Activated CD8-positive, alpha-beta memory T cell treated with anti-CD3 and anti-CD28 coated beads, Interleukin-2, amount 50 U/mL, for 4 hours (primary cell): ENCODE measurements at regions not wholly inside any gene's neighbourhood (a gene's known extent, or its start where the extent isn't known, plus 50 kb on each side); places are given as distances from the start of the nearest gene placed in this dataset.

ENCODE experiments used
- DNase-seq: peaks from one replicate; pipeline ENCODE4 v3.0.0-alpha.2; 2020

DNA sequence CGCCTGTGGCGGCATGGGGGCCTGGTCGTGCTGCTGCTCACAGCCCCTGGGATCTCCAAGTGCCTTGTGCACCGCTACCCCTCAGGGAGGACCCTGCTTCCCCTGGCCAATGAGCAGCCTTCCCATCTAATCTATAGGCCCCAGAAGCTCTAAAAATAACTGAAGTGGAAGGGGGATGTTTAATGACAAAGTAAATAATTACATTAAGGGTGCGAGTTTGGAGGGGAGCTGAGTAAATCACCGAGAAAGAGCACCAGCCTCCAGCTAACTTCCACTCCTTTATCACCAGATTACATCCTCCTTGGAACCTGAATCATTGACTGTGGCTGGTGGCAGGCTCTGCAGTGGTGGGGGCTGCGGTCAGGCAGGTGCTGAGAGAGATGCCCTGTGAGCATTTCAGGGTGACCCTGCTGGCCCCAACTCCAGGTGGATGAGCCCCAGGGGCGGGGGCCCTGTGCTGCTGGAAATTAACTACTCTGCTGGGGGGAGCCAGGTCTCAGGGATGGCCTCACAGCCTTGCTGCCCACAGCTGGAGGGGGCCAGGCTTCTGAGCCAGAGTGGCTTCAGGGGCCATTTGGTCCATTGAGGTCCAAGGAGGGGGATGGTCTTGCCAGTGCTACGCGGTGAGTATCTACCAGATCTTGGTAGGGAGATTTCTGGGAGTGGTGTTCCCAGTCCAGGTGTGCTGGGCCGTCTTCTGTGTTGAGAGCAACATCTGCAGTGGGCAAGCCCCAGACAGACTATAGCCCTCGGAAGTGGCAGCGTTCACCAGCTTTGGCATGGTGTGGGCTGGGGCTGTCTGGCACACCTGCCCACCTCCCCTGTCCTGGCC is 74.2 kb downstream of the GLI2 start:
- no peak for DNase-seq

DNA sequence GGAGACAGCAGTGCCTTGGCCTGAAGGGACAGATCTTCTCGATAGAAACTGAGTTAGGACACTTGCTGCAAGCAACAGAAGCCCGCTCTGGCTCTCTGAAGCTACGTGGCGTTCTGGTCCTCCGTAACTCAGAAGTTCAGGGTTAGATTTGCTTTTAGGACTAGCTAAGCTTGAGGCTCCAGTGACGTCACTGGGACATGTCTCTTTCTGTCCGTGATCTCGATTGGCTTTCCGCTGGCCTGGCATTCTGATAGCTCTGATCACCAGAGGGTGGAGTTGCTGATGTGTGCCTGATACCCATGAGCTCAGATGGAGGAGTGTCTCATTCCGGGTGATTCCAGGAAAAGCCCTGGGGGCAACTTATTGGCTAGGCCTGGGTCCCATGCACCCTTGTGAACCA is 75.0 kb downstream of the GLI2 start:
- no peak for DNase-seq

DNA sequence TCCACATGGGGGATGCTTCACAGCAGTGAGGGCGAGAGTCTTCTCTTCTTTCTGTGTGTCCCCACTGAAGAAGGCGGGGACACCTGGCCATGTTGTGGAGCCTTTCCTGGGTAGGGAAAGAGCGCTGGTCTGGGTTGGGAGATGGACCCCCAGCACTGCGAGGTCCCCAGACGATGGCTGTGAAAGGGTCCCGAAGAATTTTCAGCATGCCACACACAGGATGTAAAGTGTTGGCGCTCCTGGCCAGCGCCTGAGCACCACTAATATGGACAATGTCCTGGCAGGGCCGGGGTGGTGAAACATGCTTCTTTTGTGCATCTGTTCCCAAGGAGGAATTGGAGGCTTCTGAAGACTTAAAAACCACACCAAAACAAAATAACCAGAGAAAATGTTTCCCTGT is 77.2 kb downstream of the GLI2 start:
- no peak for DNase-seq

DNA sequence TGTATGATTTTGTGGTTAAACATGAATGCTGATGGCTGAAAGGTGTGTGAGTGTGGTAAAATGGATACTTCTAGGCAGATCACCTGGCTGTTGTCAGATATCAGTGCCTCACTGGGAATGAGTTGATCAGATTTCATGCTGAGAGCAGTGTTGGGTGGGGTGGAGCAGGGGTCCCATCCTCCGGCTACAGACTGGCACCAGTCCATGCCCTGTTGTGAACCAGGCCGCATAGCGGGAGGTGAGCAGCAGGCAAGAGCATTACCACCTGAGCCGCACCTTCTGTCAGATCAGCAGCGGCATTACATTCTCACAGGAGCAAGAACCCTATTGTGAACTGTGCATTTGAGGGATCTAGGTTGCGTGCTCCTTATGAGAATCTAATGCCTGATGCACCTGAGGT is 78.7 kb downstream of the GLI2 start:
- DNase-seq: no peak

DNA sequence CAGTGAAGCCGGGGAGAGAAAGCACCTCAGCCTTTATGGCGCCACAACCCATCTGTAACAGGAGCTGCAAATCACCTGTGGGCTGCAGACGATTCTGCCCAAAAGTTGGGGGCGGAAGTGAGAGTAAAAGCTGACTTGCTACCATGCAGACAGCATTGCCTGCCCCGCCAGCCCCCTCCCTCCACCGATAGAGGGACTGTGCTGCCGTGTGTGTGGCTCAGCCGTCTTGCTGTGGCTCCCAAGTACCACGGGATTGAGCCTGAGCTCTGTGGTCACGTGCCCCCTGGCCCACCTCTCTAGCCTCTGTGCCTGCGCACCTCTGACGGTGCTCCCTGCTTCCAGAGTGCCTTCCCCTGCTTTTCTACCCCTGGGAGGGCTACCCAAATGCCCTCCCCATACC is 79.6 kb downstream of the GLI2 start:
- no peak for DNase-seq

DNA sequence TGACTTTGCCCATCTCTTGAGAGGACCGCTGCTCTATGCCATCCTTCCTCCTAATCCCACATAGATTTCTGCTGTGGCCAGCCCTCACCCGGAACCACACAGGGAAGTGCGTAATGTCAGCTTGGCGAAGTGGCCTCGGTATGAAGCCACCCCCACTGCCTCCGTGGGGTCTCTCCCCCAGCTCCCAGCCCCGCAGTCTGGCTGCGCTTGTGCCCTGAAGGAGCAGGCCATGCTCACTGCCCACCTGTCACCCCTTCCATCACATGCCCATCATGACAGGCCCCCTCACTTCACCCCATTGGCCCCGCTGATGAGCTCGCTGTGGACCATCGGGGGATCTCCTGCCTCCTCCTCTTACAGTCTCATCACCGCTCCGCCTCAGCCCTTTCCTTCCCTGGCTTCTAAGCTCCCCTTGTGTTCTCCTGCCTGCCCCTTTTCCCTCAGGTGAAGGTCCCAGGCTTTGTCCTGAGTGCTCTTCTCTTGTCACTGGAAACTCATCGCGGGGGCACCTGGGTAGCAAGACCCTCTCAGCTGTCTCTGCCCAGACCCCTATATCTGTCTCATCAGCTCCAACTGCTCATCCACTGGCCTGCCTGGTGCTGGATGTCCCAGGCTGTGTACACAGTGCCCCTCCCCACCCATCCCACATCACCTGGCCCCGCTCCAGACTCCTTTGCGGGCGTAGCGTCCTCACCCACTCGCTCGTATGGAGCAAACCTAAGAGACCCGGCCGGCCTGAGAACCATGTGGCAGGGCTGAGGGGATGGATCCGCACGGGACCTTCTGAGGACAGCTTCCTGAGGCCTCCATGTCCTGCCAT is 81.7 kb downstream of the GLI2 start:
- DNase-seq: no peak

DNA sequence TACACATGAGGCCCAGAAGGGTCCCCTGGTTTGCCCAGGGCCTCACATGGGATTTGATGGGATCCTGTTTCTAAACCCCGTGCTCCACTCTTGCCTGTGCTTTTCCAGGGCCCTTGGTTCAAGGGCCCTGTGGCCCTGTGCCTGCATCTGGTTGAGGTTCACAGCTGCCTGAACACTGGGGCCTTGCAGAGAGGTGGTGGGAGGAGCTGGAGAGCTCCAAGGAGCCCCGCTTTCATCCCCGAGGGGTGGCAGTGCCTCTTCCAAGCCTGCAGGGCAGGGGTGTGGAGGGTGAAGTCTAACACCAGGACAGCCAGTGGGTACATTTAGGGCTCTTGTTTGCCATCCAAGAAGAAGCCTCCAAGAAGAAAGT is 82.3 kb downstream of the GLI2 start:
- no peak for DNase-seq

DNA sequence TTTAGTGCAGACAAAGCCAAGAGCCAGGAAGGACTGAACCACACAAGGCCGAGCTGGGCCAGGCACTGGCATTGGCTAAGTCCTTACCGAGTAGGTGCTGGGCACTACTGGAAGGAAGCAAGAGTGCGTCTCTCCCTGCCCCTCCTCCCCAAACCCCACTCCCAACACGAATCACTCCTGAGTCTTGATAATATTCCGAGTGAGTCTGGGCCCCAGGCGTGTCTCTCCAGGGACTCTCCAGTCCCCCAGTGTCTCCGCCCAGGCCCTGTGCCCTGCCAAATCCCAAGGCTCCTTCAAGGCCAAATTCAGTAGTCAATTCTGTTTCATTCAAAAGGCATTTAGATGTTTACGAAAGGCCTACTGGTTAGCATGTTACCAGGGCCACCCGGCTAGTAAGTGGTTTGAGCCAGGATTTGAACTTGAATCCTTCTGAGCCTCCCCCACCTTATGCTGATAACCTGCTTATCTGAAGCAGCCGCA is 82.8 kb downstream of the GLI2 start:
- no peak for DNase-seq

DNA sequence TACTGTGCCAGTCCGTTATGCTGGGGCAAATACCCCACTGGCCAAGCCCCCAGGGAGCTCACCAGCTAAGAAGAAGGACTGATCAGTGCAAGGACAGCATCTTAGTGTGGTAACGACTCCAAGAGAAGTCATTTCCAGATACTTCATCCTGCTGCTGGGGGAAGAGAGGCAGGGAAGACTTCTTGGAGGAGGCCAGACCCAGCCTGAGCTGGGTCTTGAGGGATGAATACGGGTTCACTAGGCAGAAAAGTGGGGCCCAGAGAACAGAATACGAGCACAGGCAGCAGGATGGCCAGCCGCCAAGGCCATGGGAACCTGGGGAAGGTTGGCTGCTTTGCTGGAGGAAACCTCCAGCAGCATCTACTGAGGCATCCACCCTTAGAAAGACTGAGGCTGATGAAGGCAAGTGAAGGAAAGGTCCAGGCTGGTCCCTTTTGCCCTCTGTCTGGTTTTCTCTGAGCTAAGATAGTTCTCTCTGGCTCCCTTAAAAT is 84.1 kb downstream of the GLI2 start:
- DNase-seq: no peak

DNA sequence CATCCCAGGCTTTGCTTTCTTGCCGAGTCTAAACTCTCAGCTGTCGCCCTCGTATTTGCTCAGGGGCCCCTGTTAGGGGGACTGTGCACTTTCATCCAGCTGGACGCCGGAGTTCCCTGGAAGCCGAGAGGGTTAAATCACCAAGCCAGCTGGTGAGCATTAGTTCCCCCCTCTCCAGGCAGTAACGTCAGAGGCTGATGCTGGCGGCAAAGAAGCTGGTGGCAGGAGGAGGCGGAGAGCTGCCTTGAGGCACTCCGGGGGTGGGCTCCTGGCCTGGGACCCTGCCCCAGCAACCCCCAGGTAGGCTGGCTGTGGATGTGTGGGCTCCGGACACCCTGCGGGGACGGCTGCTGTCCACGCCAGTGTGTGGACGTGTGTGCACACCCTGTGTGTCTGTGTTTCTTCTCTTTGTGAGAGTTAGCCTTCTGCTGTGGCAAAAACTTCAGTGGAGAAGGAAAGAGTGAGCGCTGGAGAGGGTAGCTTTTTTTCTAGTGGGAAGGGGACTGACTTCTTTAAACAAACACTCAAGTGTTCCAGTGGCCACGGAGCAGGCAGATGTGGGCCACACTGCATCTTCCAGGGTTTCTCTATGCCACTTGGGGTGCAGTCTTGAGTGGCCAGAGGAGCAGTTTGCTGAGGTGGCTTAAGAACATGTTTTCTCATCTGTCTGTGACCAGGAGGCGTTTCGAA is 84.7 kb downstream of the GLI2 start:
- no peak for DNase-seq

DNA sequence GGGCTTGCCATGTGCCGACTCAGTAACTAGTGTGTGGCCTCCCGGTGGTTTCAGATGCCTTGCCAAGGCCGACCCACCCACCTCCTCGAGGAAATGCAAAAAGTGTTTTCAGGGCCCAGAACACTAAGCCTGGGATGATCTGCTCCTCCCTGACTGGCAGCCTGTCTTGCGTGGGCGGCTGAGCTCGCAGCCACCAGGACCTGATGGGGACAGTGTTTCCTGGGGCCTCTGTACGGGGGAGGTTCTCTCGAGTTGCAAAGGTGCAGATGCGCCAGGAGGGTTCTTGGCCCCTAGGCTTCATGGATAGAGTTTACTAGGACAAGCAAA is 85.2 kb downstream of the GLI2 start:
- no peak for DNase-seq

DNA sequence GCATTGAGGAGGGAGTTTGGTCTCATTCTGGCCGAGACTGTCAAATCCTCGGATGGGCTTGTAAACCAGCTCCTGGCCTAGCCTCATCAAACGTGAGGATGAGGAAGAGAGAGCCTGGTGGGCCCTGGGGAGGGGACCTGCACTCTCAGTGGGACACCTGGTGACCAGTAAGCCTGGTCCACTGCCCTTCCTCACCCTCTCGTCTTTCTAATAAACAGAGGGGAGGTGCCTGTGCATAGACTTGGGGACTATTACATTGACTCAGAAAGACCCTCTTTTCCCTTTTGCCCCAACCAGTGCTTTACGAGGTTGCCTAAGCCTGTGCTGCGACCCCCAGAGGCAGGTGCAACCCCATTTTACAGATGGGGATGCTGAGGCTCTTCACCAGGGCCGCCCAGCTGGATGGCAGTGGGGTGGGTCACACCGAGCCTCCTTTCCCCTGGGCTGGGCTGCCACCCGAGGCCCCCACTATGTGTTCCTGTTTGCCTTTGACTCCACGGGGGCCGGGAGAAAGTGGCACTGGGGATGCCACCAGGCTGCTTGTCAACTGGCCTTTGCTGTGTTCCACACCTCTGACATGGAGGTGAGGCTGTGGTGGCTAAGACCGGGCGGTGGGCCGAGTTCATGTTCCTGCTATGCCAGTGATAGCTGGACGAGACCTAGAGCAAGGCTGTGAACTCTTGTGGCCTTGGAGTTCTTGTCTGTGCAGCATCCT is 85.9 kb downstream of the GLI2 start:
- DNase-seq: no peak

DNA sequence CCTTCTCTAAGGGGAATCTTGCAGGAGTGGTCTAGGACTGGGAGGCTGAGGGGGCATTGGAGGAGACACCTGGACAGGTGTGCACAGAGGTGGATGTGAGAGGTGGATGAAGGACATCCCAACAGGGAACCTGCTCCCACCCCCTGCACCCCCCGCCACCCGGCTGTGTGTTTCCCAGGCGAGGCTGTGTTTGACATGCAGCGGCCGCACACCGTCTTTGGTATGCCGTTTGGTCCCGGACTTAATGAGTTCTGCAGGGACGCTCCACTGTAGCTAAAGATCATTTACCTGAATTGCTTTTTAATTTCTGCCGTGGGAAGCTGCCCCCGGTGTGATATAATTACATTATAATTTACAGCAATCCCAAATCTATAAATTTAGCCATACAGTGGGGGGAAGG is 87.3 kb downstream of the GLI2 start:
- DNase-seq: no peak

DNA sequence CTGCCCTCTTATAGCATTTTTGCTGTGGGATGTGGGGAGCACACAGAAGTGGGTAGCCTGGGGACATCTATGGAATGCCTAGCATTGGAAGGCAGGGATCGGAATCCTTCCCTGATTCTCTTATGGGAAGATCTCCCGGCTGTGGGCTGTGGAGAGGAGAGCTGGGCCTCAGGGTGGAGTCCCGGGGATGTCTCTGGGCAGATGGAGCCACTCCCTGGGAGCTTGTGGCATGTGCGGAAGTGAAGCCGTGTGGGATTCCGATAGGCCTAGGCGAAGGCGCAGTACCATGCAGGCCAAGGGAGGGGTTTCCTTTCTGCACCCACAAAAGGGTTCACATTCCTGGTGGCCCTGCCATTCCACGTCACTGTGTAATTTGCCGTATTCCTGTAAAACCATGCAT is 87.9 kb downstream of the GLI2 start:
- DNase-seq: no peak

DNA sequence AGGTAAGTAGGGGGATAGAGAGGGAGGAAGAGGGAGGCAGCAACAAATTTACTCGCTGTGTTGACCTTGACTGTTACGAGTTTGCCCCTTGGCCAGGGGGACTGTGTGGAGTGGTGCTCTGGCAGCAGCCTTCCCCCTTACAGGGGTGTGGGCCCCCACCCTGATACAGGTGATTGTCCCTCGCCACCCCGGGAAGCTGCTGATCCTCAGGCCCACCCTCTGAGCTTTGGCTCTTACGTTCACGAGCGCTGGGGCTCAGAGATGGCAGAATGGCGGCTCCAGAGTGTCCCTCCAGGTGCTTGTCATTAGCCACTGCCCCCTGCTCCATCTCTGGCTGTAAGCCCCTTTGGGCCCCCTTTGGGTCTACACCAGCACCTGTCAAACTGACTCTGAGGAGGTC is 88.6 kb downstream of the GLI2 start:
- DNase-seq: no peak

DNA sequence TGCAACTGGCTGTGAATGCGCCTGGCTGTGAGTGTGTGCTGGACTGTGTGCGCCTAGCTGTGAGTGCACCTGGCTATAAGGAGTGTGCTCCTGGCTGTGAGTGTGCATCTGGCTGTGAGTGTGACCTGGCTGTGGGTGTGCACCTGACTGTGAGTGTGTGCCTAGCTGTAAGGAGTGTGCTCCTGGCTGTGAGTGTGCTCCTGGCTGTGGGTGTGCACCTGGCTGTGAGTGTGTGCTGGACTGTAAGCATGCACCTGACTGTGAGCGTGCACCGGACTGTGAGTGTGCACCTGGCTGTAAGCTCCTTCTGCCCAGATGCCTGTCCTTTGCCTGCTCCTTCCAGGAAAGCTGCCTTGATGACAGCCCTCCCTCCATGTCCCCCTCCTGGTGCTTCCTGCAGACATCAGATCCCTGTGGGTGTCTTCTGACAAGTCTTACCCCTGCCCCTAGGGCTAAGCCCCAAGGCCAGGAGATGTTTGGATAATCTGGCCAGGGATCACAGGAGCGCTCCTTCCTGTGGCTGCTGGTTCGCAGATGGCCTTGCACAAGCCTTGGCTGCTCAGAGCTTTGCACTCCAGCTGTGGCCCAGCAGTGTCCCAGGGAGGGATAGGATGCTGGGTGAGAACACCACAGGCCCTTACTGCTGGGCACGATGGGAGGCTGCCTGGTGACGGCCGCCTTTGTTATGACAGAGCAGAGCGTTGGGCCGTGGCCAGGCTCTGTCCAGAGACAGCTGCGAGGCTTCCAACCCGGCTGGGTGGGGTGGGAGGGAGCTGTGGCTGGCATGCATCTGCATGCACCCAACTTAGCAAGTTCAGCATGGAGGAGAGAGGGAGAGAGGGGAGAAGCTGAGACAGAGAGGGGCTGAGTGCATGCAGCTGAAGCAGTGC is 89.9 kb downstream of the GLI2 start:
- DNase-seq: no peak

DNA sequence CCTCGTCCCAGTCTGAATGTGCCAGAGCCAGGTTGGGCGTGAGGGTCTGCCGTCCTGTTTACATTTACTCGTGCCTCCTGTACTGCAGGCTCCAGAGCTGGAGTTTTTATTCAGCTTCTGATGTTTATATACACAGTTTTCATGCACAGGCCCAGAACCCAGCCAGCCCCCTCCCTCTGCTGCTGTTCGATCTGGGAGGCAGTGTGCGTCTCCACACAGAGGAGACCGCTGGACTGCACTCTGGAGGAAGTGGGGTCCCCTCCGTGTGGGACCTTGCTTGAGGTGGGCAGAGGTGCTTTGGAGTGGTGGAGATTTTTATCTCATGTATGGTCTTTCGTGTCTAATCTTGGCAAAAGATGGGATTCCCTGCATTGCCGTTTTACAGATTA is 90.6 kb downstream of the GLI2 start:
- DNase-seq: no peak

DNA sequence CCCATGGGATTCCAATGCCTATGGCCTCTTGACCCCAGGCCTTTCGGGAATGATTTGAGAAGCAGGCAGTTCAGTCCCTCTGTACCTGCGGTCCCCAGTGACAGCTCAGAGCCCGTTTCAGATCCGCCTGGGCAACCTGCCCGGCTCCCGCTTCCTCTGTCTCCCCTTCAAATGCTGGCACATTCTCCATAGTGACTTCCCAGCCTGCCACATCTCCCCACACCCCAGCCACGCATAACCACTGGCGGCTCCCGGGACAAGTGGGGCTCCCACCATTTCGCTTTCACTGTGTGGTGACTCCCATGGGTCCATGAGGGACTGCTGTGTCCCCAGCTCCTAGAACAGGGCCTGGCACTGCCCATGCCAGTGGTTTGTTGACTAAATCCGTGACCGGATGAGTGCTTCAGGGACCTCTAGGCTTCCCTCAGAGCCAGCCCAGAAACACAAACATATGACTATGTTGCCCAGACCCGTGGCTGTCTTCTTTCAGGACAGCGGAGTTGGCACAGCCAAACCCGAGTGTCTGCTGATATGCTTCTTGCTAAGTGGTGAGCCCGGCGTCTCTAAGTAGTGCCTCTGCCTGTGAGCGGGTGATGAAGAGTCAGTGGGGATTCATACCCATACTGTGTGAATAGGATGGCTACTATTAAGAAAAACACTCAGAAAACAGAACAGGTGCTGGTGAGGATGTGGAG is 91.2 kb downstream of the GLI2 start:
- no peak for DNase-seq

DNA sequence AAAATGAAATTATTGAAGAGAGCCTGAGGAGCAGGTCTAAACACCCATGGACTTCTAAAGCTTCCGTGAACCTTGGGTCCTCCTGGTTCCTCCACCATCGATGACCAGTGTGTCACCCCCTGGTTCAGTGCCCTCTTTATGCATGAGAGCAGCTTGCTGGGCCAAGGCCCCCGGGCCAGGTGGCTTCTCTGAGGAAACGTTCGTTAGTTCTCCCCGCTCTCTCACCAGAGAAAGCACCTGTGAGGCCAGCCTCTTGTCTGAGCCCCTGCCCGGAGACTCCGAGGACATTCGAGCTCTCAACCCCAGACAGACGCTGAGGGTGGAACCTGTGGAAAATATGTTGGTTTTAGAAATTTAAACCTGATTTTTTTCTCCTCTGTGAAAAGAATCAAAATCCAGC is 92.4 kb downstream of the GLI2 start:
- no peak for DNase-seq

DNA sequence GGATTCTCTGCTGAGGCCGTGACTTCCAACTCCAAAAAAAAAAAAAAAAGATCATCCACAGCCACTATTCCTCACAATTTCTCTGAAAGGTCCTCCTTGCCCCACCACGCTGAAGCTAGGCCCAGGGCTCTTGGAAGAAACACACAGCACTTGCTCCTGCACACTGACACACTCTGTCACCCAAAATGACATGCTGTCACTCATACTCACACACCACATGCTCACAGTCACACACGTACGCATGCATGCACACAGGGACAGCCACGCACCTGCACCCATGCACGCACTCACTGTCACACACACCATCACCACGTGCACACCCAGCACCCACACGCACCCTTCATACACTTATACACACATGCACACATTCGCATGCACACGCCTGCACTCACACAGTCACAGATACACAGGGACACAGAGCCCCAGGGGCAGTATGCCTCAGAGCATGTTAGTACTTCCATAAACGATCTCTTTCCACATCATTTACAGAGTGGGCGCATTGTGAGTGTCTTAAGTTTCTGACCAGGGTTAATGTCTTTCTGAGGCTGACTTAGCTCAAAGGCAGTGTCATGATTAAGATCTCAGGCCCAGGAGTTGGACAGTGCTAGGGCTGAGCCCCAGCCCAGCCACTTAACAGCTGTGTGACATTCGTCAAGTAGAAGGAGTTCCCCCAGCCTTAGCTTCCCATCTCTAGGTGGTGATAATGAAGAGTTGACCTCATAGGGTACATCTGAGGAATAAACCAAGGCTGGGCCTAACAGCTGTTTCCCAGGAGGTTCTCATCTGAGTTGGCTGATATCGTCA is 93.4 kb downstream of the GLI2 start:
- DNase-seq: no peak

DNA sequence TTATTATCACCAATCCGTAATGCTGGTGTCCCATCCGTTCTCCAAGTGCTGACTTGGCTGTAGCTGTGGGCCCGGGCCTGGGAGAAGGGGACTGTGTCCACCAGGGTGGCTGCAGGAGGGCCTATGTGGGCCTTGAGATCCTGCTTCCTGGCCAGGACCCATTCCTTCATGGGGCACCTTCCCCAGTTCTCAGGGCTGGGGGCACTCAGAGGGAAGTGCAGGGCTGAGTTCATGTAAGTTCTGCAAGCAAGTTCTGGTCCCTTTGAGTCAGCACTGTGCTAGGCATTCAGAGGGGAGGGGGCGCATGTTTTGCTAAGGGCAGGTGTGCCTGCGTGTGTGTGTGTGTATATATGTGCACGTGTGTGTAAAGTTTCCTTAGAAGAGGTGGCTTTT is 94.0 kb downstream of the GLI2 start:
- DNase-seq: no peak
